RWPE1 (cell line): ENCODE measurements at regions not wholly inside any gene's neighbourhood (a gene's known extent, or its start where the extent isn't known, plus 50 kb on each side); places are given as distances from the start of the nearest gene placed in this dataset.
"Not testable (repeated sequence)": the region's sequence is repeated elsewhere in the genome, so short reads cannot be mapped to it uniquely, and the experiment has no call there.

Source experiments
- CTCF ChIA-PET: fragments of 350-600 bp; sonication (Branson Sonifier 250); formaldehyde crosslinking; extraction: SDS; loops from one replicate; lab custom pipeline; 2021; lab: Yijun Ruan, JAX
- POLR2A ChIA-PET: fragments of 400-600 bp; formaldehyde crosslinking; extraction: SDS; loops from one replicate; lab custom pipeline; 2020; ENCODE audit warnings: antibody characterized with exemption; ENCODE audit not compliant: low non-redundant PET; lab: Yijun Ruan, JAX
- DNase-seq: peaks from one replicate; pipeline ENCODE4 v3.0.0; 2012; ENCODE audit warnings: low spot score
- H3K27ac ChIP-seq: fragments of 450-650 bp; 2 replicates; pipeline ENCODE4 v1.5.1; 2017
- TF ChIP-seq, protein P1 (sequence below): fragments of 450-650 bp; conservative IDR thresholded peaks from 2 replicates; pipeline ENCODE4 v1.5.1; 2017; ENCODE audit warnings: low read depth, mild to moderate bottlenecking

DNA sequence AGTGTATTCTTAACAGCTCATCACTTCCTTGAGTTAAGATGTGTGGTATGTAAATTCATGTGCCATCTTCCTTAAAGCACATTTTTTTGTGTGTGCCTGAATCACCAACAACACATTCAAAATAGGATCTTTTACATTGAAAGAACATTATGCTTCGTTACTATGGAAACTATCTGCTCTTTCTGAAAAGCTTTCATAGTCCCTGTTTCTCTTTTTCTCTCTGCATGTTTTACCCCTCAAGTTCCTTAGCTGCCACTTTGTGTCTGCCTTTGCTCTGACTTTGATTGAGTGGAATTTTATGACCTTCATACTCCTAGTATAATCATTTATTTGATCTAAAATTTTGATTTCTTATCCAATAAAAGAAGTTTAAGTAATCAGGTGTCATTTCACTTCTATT lies 880.3 kb upstream of the FOXG1 start:
- TF ChIP-seq, protein P1, sequence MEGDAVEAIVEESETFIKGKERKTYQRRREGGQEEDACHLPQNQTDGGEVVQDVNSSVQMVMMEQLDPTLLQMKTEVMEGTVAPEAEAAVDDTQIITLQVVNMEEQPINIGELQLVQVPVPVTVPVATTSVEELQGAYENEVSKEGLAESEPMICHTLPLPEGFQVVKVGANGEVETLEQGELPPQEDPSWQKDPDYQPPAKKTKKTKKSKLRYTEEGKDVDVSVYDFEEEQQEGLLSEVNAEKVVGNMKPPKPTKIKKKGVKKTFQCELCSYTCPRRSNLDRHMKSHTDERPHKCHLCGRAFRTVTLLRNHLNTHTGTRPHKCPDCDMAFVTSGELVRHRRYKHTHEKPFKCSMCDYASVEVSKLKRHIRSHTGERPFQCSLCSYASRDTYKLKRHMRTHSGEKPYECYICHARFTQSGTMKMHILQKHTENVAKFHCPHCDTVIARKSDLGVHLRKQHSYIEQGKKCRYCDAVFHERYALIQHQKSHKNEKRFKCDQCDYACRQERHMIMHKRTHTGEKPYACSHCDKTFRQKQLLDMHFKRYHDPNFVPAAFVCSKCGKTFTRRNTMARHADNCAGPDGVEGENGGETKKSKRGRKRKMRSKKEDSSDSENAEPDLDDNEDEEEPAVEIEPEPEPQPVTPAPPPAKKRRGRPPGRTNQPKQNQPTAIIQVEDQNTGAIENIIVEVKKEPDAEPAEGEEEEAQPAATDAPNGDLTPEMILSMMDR, result no peak
- no peak for DNase-seq
- POLR2A ChIA-PET, result no interaction called here
- CTCF ChIA-PET, result no interaction called here
- H3K27ac ChIP-seq, result no peak overlapping the region

DNA sequence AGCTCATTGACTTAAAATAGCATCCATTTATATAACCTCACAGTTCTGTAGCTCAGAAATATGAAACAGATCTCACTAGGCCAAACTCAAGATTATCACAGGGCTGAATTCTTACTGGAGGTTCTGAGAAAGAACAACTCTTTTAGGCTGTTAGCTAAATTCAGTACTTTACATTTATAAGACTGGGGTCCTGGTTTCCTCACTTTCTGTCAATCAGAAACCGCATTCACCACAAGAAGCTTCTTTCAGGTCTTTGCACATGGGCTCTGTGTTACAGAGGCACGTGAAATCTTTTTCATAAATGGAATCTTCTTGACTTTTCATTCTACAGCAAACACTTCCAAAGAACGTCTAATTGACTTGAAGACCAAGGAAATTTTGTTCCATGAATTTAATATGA lies 876.3 kb upstream of the FOXG1 start:
- POLR2A ChIA-PET, result no interaction called here

DNA sequence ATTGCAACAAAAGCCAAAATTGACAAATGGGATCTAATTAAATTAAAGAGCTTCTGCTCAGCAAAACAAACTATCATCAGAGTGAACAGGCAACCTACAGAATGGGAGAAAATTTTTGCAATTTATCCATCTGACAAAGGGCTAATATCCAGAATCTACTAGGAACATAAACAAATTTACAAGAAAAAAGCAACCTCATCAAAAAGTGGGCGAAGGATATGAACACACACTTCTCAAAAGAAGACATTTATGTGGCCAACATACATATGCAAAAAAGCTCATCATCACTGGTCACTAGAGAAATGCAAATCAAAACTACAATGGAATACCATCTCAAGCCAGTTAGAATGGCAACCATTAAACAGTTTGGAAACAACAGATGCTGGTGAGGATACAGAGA lies 858.1 kb upstream of the FOXG1 start:
- POLR2A ChIA-PET, H3K27ac ChIP-seq, DNase-seq: not testable (repeated sequence)
- CTCF ChIA-PET, result interaction anchor here (0.6 kb wide), 1 partner anchor 557 kb away, joined by 6 read pairs; no protein-coding TSS in a partner anchor

More for the DNA sequence above, 876.3 kb upstream of the FOXG1 start:
- H3K27ac ChIP-seq, result no peak overlapping the region
- CTCF ChIA-PET, result interaction anchor here (0.6 kb wide), 1 partner anchor 720 kb away, joined by 3 read pairs; no protein-coding TSS in a partner anchor
- TF ChIP-seq, protein P1, result no peak
- no peak for DNase-seq

DNA sequence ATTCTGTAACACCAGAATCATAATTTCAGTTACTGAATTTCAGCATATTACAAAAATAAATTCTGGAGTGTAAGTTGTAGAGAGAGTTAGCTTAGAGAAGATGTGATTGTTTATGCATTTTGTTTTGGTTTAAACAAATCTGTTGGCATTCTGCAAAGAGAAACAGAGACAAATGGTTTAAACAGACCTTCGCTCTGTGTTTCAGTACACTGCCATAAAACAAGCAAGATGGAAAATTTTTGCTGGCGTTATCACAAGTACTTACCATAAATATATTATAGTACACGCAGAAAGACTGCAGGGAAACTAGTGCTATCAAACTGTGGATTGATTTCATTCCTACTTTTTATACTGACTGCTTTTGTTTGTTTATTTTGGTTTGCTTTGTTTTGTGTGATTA lies 850.3 kb upstream of the FOXG1 start:
- no peak overlapping the region for H3K27ac ChIP-seq
- TF ChIP-seq, protein P1, result no peak
- CTCF ChIA-PET, result no interaction called here
- DNase-seq, result no peak
- POLR2A ChIA-PET, result no interaction called here

DNA sequence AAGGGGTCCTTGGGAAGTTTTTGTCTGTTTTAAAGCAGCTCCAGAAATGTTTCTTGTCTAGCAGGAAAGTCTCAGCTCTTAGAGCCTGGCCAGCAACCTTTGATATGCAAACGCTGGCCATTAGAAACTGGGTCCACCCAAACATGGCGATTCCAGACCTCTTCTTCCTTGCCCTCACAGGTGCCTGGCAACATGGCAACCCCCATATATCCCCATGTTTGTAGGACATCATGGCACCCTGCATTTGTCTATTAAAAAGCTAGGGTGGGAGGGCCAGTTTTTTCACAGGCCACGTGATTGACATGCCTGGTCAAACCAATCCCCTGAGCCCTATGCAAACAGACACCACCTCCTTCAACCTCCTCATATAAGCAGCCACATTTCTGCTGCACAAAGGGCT lies 848.7 kb upstream of the FOXG1 start:
- DNase-seq, result no peak
- TF ChIP-seq, protein P1, result no peak
- H3K27ac ChIP-seq, result no peak overlapping the region
- CTCF ChIA-PET, result no interaction called here
- POLR2A ChIA-PET, result no interaction called here

DNA sequence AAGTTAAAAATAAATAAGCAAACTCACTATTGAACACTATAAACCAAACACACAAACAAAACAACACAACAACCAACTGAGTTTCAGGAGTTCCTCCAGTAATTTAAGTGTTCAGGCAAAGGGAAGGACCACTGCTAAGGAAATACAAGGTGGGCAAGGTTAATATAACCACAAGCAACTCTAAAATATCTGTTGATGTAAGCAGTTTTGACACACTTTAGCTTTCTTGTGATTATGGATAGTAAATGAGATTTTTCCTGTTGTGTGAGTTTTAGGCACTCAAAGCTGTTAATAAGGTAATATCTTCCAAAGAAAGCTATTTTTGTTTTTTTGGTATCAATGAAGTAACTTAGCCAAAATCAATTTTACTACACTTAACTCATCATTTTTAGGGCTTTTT lies 839.1 kb upstream of the FOXG1 start:
- TF ChIP-seq, protein P1, result no peak
- no peak for DNase-seq
- no peak overlapping the region for H3K27ac ChIP-seq
- ChIA-PET POLR2A (no interaction called here), CTCF (no interaction called here)

DNA sequence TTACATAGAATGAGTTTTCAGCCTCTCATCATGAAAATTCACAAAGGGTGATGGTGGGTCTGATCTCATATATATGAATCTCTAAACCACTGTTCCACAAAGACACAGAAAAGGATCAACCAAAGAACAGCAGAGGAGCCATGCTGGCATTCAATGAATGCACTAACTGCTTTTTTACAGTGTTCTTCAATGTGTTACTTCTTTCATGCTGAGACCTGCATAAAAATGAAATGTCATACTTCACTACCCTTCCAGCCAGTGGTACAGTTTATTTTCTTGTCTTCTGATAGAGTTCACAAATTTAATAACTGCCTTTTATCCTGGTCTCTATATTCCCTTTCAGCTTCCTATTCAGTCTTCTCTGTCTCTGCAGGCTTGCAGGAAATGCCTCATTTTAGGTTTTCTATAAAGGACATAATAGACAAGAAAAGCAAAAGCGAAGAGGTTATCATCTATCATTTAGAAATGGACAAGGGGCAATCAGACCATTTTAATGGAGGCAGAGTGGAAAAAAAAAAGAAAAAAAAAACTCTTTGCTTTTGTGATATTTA lies 836.7 kb upstream of the FOXG1 start:
- TF ChIP-seq, protein P1, result no peak
- CTCF ChIA-PET, result no interaction called here
- POLR2A ChIA-PET, result no interaction called here

More for the DNA sequence above, 836.7 kb upstream of the FOXG1 start:
- DNase-seq, result no peak
- H3K27ac ChIP-seq, result no peak overlapping the region
